Breast epithelium (tissue), 3 donors: ENCODE measurements at regions not wholly inside any gene's neighbourhood (a gene's known extent, or its start where the extent isn't known, plus 50 kb on each side); places are given as distances from the start of the nearest gene placed in this dataset.
"Not testable (repeated sequence)": the region's sequence is repeated elsewhere in the genome, so short reads cannot be mapped to it uniquely, and the experiment has no call there.

Experiments
- CTCF ChIP-seq, 3 donors: fragments of 450-650 bp; IDR thresholded peaks; one replicate each; pipeline ENCODE4 v1.5.1; 2016 to 2017; ENCODE audit warnings: antibody characterized with exemption in 3 of 3, mild to moderate bottlenecking in 3 of 3, moderate library complexity in 3 of 3
- POLR2A ChIP-seq: fragments of 450-650 bp; IDR thresholded peaks from one replicate; pipeline ENCODE4 v1.6.1; 2016; ENCODE audit warnings: antibody characterized with exemption, mild to moderate bottlenecking, moderate library complexity

DNA sequence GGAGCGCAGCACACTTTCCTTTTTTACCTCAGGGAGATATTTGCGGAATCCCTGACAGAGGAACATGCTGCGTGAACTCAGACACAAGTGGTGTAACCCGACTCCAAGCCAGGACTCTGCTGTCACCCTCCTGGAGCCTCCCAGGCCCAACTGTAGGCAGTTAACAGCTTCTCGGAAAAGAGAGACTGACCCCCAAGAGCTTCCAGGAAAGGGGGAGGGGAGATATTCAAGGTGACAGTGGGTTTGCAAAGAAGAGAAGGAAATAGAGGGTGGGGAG is 103.1 kb upstream of the NBPF26 start:
- TF ChIP-seq CTCF (IDR thresholded peaks at IDR 0.05); POLR2A: not testable (repeated sequence)
